HG02610 (cell line): ENCODE measurements at regions not wholly inside any gene's neighbourhood (a gene's known extent, or its start where the extent isn't known, plus 50 kb on each side); places are given as distances from the start of the nearest gene placed in this dataset.
"Not testable (repeated sequence)": the region's sequence is repeated elsewhere in the genome, so short reads cannot be mapped to it uniquely, and the experiment has no call there.

Experiments used
- ATAC-seq: cut with Tn5 transposase; IDR thresholded peaks from one replicate; pipeline ENCODE4 v1.9.1; 2021; ENCODE audit warnings: mild to moderate bottlenecking, moderate library complexity; ENCODE audit not compliant: unreplicated experiment

DNA sequence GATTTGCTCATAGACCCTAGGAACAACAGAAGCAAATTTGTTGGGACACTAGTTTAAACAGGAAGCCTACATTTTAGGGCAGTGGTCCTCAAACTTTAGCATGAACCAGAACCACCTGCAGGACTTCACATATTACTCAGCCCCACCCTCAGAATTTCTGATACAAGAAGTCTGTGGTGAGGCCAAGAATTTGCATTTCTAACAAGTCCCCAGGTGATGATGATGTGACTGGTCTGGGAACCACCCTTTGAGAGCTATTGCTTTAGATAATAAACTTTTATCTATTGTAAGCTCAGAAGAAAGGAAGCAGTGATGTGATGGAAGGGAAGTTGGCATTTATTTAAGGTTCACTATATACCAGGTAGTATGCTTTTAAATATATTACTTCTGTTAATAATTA lies 194.0 kb downstream of the FAM181B start:
- ATAC-seq: peak; percentile 87

DNA sequence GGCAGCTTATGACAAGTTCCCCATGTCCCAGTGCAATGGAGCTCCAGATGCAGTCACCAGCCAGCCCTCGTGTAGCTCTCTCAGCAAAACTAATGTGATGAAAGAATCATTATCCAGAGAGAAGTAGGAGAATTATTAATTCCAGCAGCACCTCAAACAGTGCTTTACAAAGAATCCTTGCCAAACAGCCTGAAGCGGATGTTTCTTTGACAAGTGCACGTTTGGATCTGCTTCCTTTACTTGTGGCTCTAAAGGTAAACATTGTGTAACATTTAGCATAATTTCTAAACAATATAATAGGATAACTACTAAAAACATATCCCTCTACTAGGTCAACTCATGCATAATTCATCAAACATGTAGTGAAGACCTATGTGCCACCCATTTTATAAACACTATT lies 197.0 kb downstream of the FAM181B start:
- no peak for ATAC-seq

DNA sequence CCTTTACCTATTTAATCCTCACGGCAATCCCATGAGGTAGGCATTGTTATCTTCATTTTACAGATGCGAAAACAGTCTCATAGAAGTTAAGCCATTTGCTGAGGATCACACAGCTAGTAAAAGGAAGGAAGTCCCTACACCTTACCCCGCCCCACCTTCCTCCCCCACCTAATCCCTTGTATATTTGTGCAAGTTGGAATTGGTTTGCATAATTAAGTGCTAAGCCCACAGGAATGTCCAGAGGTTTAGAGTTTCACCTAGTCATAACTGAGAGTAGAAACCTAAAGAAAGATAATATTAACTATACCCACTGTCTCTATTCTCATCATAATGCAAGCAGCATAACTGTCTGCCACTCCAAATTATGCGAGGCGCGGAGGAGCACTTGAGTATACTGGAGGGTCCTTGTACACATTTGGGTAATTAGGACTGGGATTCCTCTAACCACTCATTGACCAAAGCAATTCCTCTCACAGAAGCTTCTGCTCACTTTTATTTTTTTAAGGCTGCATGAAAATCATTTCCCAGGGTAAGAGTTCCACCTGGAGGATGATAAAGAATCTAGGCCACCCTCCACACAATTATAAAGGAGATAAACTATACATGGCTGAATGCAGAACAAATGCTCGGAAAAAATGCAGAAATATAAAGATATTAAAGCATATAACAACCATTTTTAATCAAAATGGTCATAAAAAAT lies 199.9 kb downstream of the FAM181B start:
- no peak for ATAC-seq

DNA sequence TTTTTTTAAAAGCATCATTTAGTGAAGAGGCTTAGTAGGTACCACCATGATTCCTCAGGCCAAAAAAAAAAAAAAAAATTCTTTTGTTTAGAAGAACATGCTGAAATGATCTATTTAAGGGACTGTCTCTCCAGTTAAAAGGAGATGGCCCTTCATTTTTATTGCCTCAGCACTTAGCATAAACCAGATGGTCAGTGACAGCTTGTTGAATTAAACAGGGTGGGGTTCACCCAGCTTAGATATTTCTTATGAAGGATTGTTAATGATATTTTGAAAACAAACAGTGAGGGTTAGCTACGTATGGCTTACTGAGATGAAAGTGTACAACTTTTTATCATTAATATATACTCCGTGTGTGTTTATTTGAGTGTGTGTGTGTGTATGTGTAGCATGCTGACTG lies 203.7 kb downstream of the FAM181B start:
- ATAC-seq: no peak

DNA sequence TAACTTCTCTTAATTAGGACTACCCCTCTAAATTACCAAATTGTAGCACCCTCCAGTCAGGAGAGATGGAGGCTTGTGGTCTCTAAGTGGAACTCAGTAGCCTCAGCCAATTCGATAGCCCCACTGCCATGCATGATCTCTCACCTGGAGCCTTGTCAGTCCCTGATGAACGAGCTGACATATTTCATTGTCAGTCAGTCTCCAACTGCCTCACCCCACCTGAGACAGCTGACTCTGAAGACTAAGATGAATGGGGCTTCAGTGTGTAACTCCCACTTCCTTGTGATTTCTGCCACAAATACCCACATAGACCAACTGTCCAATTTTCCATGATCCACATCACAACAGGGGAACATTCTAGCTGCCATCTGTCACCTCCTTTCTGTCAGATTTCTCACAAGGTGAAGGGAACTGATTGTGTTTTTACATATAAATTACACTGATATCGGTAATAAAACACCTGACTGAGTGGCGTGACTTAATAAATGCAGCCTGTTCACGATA lies 206.5 kb downstream of the FAM181B start:
- ATAC-seq: no peak

DNA sequence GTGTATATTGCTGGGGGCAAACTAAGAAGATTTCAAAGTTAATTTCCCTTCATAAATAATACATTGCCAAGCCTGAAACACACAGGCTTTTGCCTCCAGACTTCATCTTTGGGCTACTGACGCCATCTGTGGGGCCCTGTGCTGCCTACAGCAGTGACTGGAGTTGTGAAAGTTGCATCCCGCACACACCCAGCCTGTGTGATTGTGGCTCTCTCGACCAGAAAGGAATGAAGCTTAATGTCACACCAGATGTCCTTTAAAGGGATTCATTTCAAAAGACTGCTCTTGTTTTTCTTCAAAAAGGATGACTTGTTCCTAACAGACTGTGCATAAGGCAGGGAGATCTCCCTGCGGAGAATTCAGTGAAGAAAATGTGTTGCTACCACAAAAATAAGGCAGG lies 210.5 kb downstream of the FAM181B start:
- no peak for ATAC-seq

DNA sequence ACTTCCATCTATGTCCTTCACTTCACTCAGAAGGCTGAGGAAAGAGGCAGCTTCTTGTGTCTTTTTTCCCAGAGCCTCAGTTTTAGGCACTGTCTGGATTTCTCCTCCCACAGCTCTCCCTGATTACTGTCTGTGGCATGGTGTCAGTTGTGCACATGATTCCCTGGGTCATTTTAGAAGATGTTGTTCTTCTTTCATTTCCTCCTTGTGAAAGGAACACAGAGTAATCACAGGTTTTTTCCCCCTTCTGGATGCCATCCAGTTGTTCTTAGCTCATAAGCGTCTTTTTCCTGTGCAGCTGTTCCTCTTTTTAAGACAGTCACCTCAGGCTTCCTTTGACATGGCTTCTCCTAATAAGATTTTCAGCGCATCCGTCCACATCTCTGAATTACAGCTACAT lies 212.2 kb downstream of the FAM181B start:
- ATAC-seq: no peak

DNA sequence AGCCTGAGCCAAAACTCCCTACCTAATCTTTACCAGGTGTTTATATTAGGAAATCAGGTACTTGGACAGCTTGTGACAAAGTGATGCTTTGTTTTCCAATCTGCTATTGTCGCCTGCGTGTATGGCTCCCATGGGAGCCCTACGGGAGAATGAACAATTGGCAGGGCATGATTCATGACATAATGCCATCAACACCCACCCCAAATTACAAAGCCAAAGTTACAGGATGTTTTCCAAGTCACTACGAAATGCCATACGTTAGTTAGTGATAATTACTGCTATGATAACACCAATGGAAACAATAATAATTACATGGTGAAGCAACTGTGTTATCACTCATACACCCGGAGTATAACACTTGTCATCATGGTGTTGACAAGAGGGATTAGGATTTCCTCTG lies 226.4 kb downstream of the FAM181B start:
- ATAC-seq: no peak

DNA sequence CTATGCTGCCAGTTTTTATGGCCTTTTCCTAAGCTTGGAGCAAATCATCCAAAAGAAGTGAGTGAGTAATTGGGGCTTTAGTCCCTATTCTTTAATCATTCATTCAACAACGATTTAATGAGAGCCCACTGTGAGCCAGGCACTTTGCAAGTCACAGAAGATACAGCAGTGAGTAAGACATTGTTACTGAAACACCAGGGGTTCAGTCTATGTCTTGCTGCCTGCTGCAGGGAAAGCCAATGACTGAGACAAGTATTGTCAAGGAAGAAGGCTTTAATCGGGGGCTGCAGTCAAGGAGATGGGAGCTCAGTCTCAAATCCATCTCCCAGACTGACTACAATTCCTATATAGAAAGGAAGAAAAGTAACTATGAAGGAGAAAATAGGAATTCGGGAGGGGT lies 228.3 kb downstream of the FAM181B start:
- ATAC-seq: no peak

DNA sequence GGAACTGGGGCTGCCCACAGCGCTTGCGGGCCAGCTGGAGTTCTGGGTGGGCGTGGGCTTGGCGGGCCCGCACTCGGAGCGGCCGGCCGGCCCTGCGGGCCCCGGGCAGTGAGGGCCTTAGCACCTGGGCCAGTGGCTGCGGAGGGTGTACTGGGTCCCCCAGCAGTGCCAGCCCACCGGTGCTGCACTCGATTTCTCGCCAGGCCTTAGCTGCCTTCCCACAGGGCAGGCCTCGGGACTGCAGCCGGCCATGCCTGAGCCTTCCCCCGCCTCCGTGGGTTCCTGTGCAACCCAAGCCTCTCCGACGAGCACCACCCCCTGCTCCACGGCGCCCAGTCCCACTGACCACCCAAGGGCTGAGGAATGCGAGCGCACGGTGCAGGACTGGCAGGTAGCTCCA lies 232.5 kb downstream of the FAM181B start:
- ATAC-seq: not testable (repeated sequence)

DNA sequence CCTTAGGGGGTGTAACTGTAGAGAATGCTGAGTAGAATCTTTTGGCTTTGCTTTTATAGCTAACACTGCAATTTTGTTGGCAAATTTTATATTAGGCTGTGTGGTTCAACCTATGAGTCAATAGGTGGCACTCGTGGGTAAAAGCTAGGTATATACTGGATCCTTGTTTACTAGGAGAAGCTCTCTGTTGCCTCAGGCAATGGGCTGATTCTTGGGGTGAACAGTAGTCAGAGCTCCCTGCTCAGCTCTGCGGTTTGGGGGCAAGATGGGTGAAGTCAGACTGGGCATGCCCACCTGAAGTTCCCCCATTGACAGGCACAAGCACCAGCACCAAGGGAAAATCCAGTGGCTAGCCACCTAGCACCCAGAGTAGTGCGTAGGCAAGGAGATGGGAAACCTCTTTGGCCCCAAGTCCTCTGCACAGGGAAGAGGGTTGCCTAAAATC lies 238.7 kb downstream of the FAM181B start:
- peak; percentile 50 for ATAC-seq

DNA sequence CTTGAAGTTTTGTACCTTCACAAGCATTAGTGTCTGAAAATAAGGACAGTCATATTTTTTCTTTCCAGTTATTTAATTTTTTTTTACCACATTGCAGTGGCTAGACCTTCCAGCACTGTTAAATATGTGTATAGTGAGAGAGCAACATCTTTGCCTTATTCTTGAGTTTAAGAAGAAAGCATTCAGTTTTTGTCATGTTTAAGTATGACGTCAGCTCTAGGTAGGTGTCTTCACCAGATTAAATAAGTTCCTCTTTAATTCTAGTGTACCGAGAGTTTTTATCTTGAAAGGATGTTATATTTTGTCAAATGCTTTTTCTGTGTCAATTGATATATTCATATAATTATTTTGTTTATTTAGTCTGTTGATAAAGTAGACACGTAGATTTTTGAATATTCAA lies 258.8 kb downstream of the FAM181B start:
- no peak for ATAC-seq

DNA sequence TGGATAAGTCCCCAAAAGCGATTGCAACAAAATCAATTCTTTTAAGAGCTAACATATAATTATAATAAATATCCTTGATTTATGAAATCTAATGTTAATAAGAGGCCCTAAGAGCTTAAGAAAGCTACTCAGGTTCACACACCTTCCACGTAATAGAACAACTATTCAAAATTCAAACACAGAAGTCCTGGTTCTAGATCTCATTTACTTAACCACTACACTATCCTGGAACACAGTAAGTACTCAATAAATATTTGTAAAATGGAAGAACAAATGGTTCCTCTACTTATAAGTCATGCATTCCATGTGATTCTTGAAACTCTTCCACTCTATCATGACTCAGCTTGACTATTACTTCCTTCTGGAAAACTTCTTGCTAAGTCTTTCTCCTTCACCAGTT lies 268.2 kb downstream of the FAM181B start:
- no peak for ATAC-seq

DNA sequence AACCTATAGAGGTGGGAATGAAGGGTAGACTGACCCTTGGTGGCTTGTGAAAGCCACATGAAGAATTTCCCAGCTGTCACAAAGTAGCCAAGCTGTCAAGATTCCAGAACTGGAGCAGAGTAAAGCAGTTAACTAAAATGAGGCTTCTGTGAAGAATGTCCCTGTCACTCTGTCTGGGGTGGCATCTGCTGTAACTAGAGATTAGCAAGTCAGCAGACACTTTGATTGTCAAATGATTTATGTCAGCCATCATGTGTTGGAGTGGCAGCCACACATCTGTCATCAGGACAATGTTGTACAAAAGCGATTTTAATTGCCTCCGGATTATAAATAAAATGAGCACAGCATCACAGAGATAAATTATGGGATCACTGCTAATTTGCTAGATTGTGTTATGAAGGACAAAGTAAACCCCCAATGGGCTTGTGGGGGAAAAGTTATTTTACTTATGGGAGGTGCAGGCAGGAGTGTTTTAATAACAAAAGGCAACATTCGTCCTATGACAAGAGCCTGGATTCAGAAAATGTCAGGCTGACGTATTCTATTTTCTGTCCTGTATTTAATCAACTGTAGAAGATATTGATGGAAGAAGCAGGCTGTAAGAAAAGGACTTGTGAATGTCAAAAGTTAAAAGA lies 270.9 kb downstream of the FAM181B start:
- no peak for ATAC-seq

DNA sequence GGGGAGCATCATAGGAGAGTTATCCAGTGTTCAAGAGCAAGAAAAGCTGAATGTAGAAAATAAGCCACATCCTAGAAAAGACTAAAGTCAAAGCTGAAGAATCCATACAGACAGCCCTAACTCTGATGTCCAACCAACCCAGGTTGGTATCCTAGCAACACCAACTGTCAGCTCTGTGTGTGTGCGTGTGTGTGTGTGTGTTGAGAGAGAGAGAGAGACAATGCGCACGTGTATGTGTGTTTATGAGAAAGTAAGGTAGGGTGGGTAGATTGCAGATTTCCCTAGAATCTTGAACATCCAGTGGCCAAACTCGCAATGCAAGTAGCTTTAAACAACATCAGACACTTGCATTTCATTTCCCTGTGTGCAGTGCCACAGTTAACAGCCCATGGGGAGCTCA lies 274.9 kb downstream of the FAM181B start:
- ATAC-seq: no peak

DNA sequence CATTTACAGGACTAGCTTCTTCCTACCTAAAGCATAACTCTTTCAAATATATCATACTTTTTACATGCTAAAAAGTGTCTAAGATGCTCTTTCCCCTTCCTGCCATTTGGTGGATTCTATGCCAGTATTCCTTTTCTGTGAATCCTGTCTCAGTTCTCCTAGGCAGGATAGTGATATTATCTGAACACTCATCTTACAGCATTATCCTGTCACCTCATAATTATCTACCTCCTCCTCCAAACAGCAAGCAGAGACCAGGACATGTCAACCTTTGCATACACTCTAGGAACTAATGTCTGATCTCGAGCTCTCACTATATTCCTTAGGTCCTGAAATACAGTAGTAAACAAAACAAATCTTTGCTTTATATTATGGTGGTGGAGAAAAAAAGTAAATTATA lies 275.5 kb downstream of the FAM181B start:
- ATAC-seq: no peak

DNA sequence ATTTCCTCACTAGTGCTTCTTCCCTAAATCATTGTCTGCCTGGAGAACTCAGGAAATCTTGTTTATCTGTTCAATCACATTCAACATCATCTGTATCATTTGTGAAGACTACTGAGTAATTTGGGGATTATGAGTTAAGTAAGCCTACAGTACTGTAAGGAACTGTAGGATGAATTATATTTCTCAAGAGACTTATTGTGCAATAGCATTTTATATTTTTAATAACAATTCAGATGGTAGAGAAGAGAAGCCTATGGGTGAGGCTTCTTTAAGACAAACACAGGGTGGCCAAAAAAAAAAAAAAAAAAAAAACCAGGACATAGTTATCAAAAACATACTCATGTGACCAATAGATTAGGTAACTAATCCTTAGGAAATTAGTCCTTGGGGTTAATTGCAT lies 282.7 kb downstream of the FAM181B start:
- ATAC-seq: no peak

DNA sequence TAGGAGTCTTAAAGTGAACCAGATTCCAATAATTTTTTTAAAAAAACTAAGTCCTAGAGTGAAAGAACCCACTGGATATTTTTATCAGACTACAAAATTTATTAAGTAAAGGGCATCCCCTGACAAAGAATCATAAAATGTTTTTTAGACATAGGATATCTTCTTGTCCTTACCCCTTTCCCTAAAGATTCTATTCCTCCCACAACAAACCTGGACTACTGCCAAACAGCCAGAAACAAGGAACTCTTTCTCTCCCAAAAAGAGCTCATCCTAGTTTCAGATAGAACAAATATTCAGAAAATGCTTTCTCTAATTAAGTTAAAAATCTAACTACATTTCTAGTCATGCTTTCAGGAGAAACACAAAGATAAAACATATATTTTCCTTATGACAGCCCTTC lies 327.1 kb downstream of the FAM181B start:
- ATAC-seq: no peak

DNA sequence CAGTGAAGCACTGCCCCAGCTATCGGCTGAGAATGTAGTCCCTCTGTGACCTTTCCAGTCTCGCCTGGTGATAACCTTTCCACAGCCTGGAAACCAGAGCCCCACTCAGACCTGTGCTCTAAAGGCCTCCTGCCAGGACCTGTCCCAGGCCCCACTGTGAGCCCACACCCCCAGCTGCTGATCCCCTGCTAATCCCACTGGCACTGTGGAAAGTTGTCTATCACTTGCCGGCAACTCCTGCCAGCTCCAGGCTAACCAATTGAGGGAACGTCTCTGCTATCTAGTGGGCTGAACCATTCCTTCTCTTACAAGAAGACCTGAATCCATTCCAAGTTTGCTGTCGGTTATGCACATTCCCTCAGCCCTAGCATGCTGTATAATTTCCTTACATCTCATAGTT lies 328.2 kb downstream of the FAM181B start:
- ATAC-seq: no peak

DNA sequence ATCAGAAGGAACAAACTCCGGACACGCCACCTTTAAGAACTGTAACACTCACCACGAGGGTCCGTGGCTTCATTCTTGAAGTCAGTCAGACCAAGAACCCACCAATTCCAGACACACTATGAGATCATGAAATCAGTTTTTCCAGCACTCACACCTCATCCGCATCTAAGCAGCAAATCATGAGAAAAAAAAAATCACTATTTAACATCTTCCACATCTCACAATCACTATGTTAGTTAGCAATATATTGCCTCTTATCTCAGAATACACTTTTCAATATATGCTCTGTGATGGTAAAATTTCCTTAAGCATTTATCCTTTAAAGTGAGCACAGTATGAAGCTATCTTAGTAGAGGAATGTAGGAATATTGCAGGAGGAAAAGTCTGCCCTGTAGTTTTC lies 328.7 kb downstream of the FAM181B start:
- no peak for ATAC-seq

DNA sequence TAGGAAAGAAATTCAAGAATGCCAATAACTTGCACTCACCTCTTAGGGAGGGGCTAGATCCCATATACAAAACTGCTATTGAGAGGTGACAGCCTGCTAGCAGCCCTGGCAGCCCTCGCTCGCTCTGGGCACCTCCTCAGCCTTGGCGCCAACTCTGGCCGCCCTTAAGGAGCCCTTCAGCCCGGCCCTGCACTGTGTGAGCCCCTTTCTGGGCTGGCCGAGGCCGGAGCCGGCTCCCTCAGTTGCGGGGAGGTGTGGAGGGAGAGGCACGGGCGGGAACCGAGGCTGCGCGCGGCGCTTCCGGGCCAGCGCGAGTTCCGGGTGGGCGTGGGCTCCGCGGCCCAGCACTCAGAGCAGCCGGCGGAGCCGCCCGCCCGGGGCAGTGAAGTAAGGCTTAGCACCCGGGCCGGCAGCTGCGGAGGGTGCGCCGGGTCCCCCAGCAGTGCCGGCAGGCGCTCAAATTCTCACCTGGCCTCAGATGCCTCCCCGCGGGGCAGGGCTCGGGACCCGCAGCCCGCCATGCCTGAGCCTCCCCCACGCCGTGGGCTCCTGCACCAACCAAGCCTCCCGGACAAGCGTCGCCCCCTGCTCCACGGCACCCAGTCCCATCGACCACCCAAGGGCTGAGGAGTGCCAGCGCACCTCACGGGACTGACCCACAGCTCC lies 329.9 kb downstream of the FAM181B start:
- ATAC-seq: no peak

DNA sequence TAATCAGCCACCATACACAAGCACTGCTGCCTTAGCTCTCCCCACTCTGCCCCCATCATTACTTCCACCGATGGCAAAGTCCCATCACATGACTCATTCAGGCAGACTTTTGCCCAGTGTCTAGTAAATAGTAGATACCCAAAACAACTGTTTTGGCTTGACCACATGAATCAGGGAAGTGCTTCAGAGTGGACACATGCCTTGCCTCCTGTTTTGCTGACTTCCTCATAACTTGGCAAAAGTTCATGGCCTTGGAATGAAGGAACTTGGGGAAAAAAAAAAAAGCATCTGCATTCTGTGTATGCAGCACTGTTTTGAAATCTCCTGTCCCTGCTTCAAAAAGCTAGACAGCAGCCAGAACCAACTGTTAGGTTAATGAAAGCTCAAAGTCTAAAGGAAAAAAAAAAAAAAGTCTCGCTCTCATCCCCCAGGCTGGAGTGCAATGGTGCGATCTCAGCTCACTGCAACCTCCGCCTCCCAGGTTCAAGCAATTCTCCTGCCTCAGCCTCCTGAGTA lies 335.3 kb downstream of the FAM181B start:
- no peak for ATAC-seq
